ENCODE measurements at regions not wholly inside any gene's neighbourhood (a gene's known extent, or its start where the extent isn't known, plus 50 kb on each side); places are given as distances from the start of the nearest gene placed in this dataset.

DNA sequence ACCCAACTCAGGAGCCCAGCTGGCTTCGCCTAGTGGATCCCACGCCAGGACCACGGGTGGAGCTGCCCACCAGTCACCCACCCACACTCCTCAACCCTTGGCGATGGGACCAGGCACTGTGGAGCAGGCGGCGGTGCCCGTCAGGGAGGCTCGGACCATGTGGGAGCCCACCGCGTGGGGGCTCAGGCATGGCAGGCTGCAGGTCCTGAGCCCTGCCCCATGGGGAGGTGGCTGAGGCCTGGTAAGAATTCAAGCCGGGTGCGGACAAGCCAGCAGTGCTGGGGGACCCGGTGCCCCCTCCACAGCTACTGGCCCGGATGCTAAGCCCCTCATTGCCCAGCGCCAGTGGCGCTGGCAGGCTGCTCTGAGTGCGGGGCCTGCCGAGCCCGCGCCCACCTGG lies 123.1 kb upstream of the LGSN start:
- no peak overlapping the region for H4K5ac ChIP-seq (ENCODE audit: insufficient read length, low read depth, low read length)
- Mint-ChIP-seq H3K4me1 (peaks cover 6 to 10% of the 10 kb centered on the region in 2 experiments; a peak in 3 of 4 replicates), H3K27ac (no peak overlapping the region), H3K27me3 (ENCODE audit: low read depth) (no peaks in the 10 kb centered on the region), H3K4me3 (no peak overlapping the region), H3K36me3 (ENCODE audit: insufficient read depth in 1 of 3, low read depth in 3 of 3) (peaks cover 0 to 15% (median 4%) of the 10 kb centered on the region in 3 experiments; a peak in 5 of 7 replicates), H3K9me3 (peaks cover 2 to 14% of the 10 kb centered on the region in 2 experiments; a peak in 2 of 5 replicates)
- no CpG with 5 or more reads among the region's 20 CpGs for WGBS (ENCODE audit: extremely low coverage, insufficient read length, low lambda C conversion rate)
- H3K14ac ChIP-seq (ENCODE audit: insufficient read depth, low read length) = no peak overlapping the region
- no peak overlapping the region for H3K56ac ChIP-seq (ENCODE audit: insufficient read length, low read depth, low read length)
- no peak overlapping the region for H2BK12ac ChIP-seq (ENCODE audit: insufficient read length, low read depth, low read length)
- H3K4me2 ChIP-seq (ENCODE audit: insufficient read depth, insufficient read length, low read length) = no peak overlapping the region
- H3T11ph ChIP-seq (ENCODE audit: low read length) = no peak overlapping the region
- H2BK120ac ChIP-seq (ENCODE audit: low read depth, low read length, poor library complexity, severe bottlenecking) = no peak overlapping the region
- H3K23me2 ChIP-seq (ENCODE audit: insufficient read length, low read depth, low read length, poor library complexity, severe bottlenecking) = no peaks in the 10 kb centered on the region
- no peaks in the 10 kb centered on the region for H3K79me2 ChIP-seq (ENCODE audit: insufficient read depth, low read length)
- TF ChIP-seq, protein P1, sequence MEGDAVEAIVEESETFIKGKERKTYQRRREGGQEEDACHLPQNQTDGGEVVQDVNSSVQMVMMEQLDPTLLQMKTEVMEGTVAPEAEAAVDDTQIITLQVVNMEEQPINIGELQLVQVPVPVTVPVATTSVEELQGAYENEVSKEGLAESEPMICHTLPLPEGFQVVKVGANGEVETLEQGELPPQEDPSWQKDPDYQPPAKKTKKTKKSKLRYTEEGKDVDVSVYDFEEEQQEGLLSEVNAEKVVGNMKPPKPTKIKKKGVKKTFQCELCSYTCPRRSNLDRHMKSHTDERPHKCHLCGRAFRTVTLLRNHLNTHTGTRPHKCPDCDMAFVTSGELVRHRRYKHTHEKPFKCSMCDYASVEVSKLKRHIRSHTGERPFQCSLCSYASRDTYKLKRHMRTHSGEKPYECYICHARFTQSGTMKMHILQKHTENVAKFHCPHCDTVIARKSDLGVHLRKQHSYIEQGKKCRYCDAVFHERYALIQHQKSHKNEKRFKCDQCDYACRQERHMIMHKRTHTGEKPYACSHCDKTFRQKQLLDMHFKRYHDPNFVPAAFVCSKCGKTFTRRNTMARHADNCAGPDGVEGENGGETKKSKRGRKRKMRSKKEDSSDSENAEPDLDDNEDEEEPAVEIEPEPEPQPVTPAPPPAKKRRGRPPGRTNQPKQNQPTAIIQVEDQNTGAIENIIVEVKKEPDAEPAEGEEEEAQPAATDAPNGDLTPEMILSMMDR (conservative IDR thresholded peaks at IDR 0.05) = no peak
- DNase-seq = no peak
- H2AFZ ChIP-seq (ENCODE audit: low read length) = no peak overlapping the region
- H3K79me1 ChIP-seq (ENCODE audit: insufficient read depth, low read depth, low read length, poor library complexity, severe bottlenecking) = no peaks in the 10 kb centered on the region
- no peaks in the 10 kb centered on the region for H4K20me1 ChIP-seq (ENCODE audit: control insufficient read depth, insufficient read depth, insufficient read length)
- no peak overlapping the region for H2BK15ac ChIP-seq (ENCODE audit: low read depth, low read length)
- no peak overlapping the region for H4K91ac ChIP-seq (ENCODE audit: insufficient read length, low read depth, low read length)
- H2BK20ac ChIP-seq (ENCODE audit: low read depth, low read length, poor library complexity, severe bottlenecking) = no peak overlapping the region
- H3K27ac ChIP-seq (ENCODE audit: insufficient read length, low read depth, low read length) = no peak overlapping the region
- no peaks in the 10 kb centered on the region for H3K27me3 ChIP-seq (ENCODE audit: insufficient read depth, low read length)
- no peak overlapping the region for H3K4ac ChIP-seq (ENCODE audit: low read depth, low read length)
- H2BK5ac ChIP-seq (ENCODE audit: insufficient read length, low read length) = no peak overlapping the region
- H4K8ac ChIP-seq (replicated peaks; ENCODE audit: insufficient read length, low read depth, low read length) = no peak overlapping the region
- H3K9me3 ChIP-seq (ENCODE audit: control insufficient read depth, low read depth, low read length) = no peaks in the 10 kb centered on the region
- H3K23ac ChIP-seq (ENCODE audit: insufficient read length, low read depth, low read length) = no peak overlapping the region
- H2AK5ac ChIP-seq (ENCODE audit: insufficient read length, low read length) = no peak overlapping the region
- no peak overlapping the region for H3K18ac ChIP-seq (ENCODE audit: insufficient read length, low read depth, low read length)
- no peaks in the 10 kb centered on the region for H3K4me1 ChIP-seq (ENCODE audit: insufficient read depth, low read length)
- H3K9ac ChIP-seq (ENCODE audit: extremely low read depth, insufficient read length, low read length) = no peak overlapping the region

Data from H9 (cell line).